ENCODE measurements at regions not wholly inside any gene's neighbourhood (a gene's known extent, or its start where the extent isn't known, plus 50 kb on each side); places are given as distances from the start of the nearest gene placed in this dataset.
"Not testable (repeated sequence)": the region's sequence is repeated elsewhere in the genome, so short reads cannot be mapped to it uniquely, and the experiment has no call there.

DNA sequence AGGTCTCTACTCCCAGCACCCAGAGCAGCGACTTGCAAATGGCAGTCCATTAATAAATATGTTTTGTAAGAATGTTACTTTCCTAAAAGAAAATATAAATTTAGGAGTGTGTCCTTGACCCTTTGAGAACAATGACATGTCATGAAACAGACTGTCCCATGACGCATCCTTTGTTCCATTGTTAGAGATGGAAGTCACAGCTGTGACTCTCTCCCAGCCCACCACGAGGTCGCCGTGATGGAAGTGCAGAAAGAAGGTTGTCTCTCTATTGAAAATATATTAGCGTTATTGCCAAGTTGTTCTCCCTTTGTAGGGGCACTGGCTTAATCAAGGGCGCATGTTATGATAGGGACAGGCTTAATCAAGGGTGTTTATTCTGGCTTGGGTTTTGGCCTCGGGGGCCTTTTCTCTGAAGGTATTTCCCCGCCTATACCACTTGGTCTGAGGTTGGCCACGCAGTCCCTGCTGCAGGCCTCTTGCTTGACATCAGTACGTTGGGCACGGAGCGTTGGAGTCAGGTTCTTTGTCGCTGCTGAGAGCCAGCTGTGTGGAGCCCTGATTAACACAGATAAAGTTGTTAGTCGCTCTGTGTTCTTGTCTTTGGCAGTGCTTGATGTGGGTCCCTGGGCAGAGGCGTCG lies 126.7 kb upstream of the ZNF536 start:
- no peak for DNase-seq
- no peaks in the 10 kb centered on the region for H3K36me3 ChIP-seq (ENCODE audit: control insufficient read depth, insufficient read depth, low read length)
- no peaks in the 10 kb centered on the region for H3K27me3 ChIP-seq (replicated peaks; ENCODE audit: control insufficient read depth, insufficient read depth, low read length, poor library complexity, severe bottlenecking)
- no peaks in the 10 kb centered on the region for H3K4me1 ChIP-seq (ENCODE audit: control insufficient read depth, insufficient read depth, low read length, poor library complexity, severe bottlenecking)
- no peaks in the 10 kb centered on the region for H3K9me3 ChIP-seq (ENCODE audit: control insufficient read depth, low read length)
- H3K4me3 ChIP-seq (ENCODE audit: insufficient read depth, low read depth, low read length, poor library complexity, severe bottlenecking), result no peak overlapping the region
- H3K27ac ChIP-seq (ENCODE audit: insufficient read depth, low read length, poor library complexity, severe bottlenecking), result no peak overlapping the region

DNA sequence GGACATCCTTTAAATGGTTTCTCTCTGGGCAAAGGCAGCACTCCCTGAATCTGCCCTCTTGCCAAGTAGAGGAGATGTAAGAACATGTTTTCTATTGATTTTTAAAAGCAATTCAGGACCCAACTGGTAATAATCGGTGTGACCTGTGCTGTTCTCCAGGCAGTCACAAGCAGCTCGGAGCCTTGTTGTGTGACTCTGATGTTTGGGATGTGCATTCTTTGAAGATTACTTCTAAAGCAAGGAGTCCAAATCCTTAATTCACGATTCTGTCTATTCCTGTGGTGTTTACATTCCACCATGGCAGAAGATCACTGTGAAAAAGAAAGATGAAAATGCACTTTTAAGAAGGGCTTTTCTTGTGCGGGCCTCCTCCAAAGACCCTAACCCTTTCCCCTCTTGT lies 122.3 kb upstream of the ZNF536 start:
- Histone ChIP-seq H3K36me3 (ENCODE audit: control insufficient read depth, insufficient read depth, low read length) (no peaks in the 10 kb centered on the region), H3K4me3 (ENCODE audit: insufficient read depth, low read depth, low read length, poor library complexity, severe bottlenecking) (no peak overlapping the region), H3K27me3 (replicated peaks; ENCODE audit: control insufficient read depth, insufficient read depth, low read length, poor library complexity, severe bottlenecking) (no peaks in the 10 kb centered on the region), H3K27ac (ENCODE audit: insufficient read depth, low read length, poor library complexity, severe bottlenecking) (no peak overlapping the region), H3K9me3 (ENCODE audit: control insufficient read depth, low read length) (no peaks in the 10 kb centered on the region), H3K4me1 (ENCODE audit: control insufficient read depth, insufficient read depth, low read length, poor library complexity, severe bottlenecking) (no peaks in the 10 kb centered on the region)
- DNase-seq, result no peak

DNA sequence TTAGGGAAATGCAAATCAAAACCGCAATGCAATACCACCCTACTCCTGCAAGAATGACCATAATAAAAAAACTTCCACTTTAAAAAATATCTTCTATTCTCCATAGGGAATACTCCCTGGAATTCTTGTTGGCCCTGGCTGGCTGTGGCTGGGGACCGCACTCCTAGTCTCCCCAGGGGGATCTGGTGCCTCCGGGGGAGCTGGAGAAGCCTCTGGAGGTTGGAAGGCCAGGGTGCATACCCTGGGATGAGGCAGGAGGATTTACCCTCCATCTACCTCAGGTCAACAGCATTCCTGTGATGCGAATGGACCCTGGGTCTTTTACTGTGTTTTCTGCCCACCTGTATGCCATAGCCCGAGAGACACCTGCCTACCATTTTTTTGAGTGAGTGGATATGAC lies 120.0 kb upstream of the ZNF536 start:
- Histone ChIP-seq H3K9me3 (ENCODE audit: control insufficient read depth, low read length) (no peaks in the 10 kb centered on the region), H3K27me3 (replicated peaks; ENCODE audit: control insufficient read depth, insufficient read depth, low read length, poor library complexity, severe bottlenecking) (no peaks in the 10 kb centered on the region), H3K4me3 (ENCODE audit: insufficient read depth, low read depth, low read length, poor library complexity, severe bottlenecking) (no peak overlapping the region), H3K27ac (ENCODE audit: insufficient read depth, low read length, poor library complexity, severe bottlenecking) (no peak overlapping the region), H3K36me3 (ENCODE audit: control insufficient read depth, insufficient read depth, low read length) (no peaks in the 10 kb centered on the region), H3K4me1 (ENCODE audit: control insufficient read depth, insufficient read depth, low read length, poor library complexity, severe bottlenecking) (no peaks in the 10 kb centered on the region)
- no peak for DNase-seq

DNA sequence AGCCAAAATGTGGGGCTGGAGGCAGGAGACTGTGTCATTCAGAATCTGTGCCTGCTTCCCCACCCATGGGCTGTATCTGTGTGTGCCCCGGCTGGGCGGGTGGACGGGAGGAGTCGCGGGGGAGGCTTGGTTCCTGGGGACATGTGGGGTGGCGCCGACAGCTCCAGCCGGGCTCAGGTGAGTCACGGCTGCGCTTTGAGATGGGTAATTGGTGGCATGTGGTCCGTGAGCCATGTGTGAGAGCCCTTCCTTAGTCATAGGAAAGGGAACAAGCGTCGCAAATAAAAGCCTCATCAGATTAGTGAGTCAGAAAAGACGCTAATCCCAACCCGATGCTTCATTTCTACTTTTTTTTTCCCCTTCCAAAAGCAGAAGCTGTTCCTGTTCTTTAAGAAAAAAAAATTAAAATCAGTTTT lies 118.6 kb upstream of the ZNF536 start:
- H3K9me3 ChIP-seq (ENCODE audit: control insufficient read depth, low read length), result no peaks in the 10 kb centered on the region
- no peak overlapping the region for H3K4me3 ChIP-seq (ENCODE audit: insufficient read depth, low read depth, low read length, poor library complexity, severe bottlenecking)
- no peaks in the 10 kb centered on the region for H3K4me1 ChIP-seq (ENCODE audit: control insufficient read depth, insufficient read depth, low read length, poor library complexity, severe bottlenecking)
- no peak overlapping the region for H3K27ac ChIP-seq (ENCODE audit: insufficient read depth, low read length, poor library complexity, severe bottlenecking)
- DNase-seq, result no peak
- no peaks in the 10 kb centered on the region for H3K27me3 ChIP-seq (replicated peaks; ENCODE audit: control insufficient read depth, insufficient read depth, low read length, poor library complexity, severe bottlenecking)
- H3K36me3 ChIP-seq (ENCODE audit: control insufficient read depth, insufficient read depth, low read length), result no peaks in the 10 kb centered on the region

DNA sequence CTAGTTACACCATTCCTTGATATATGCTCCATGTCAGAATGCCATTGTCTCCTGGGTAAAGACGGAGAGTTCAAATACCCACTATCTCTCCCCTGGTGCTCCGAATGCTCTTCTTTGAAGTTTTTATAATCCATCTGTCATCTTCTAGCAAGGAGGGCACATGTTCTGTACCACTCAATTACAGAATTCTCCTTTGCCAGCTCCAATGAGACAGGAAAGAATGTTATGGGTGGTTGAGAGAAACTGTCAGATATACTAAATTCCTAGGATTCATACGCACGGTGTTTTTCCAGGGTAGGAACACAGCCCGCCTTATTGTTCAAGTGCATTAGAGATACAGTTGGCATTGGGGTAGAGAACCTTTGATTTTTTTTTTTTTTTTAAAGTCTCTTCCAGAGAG lies 118.0 kb upstream of the ZNF536 start:
- Histone ChIP-seq H3K9me3 (ENCODE audit: control insufficient read depth, low read length) (no peaks in the 10 kb centered on the region), H3K27me3 (replicated peaks; ENCODE audit: control insufficient read depth, insufficient read depth, low read length, poor library complexity, severe bottlenecking) (no peaks in the 10 kb centered on the region), H3K36me3 (ENCODE audit: control insufficient read depth, insufficient read depth, low read length) (no peaks in the 10 kb centered on the region), H3K4me1 (ENCODE audit: control insufficient read depth, insufficient read depth, low read length, poor library complexity, severe bottlenecking) (no peaks in the 10 kb centered on the region), H3K27ac (ENCODE audit: insufficient read depth, low read length, poor library complexity, severe bottlenecking) (no peak overlapping the region), H3K4me3 (ENCODE audit: insufficient read depth, low read depth, low read length, poor library complexity, severe bottlenecking) (no peak overlapping the region)
- no peak for DNase-seq

DNA sequence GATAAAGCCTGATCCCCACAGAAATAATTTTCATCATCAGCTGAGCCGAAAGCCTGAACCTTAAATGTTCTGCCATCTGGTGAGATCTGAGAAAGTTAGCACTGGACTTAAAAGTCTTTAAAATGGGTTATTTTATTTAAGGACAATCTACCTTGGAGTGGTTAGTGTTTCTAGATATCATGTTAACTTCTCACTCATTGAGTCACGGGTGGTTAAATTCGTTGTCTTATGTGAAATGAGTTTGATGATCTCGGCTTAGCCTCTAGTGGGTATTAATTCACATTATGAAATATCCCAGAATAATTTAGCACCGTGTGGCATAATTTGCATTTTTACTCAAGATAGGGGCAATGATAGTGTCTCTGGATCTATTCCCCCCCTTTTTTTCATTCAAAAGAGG lies 117.4 kb upstream of the ZNF536 start:
- no peaks in the 10 kb centered on the region for H3K27me3 ChIP-seq (replicated peaks; ENCODE audit: control insufficient read depth, insufficient read depth, low read length, poor library complexity, severe bottlenecking)
- no peaks in the 10 kb centered on the region for H3K4me1 ChIP-seq (ENCODE audit: control insufficient read depth, insufficient read depth, low read length, poor library complexity, severe bottlenecking)

DNA sequence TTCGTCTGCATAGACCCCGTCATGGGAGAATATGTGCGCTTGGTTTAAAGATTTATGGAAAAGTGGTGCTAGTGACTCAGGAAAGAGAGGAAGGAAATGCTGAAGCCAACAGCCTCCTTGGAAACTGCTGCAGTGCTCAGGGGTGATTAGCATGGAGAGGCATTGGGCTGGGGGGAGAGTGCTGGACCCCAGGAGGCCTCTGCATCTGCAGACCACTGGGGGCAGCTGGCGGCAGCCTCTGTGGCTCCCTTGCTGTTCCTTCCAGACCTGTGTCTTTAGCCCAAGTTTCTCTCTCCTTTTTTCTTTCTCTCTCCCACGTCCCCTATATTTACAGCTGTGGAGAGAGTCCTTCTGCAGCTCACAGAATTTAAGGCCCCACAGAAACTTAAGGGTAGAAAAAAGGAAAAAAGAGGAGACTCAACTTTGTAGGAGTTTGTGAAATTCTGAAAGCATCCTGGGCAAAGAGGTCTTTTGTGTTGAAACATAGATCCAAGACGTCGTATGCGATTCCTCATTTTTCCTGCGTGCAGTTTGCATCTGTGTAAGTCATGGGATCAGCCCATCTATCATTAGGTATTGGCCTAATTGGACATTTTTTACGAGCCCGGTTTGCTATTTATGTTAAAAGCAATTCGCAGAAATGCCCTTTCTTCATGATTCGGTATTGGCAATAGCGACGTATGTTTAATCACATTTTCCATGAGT lies 116.2 kb upstream of the ZNF536 start:
- Histone ChIP-seq H3K4me3 (ENCODE audit: insufficient read depth, low read depth, low read length, poor library complexity, severe bottlenecking) (no peak overlapping the region), H3K36me3 (ENCODE audit: control insufficient read depth, insufficient read depth, low read length) (no peaks in the 10 kb centered on the region), H3K9me3 (ENCODE audit: control insufficient read depth, low read length) (no peaks in the 10 kb centered on the region), H3K4me1 (ENCODE audit: control insufficient read depth, insufficient read depth, low read length, poor library complexity, severe bottlenecking) (no peaks in the 10 kb centered on the region), H3K27me3 (replicated peaks; ENCODE audit: control insufficient read depth, insufficient read depth, low read length, poor library complexity, severe bottlenecking) (no peaks in the 10 kb centered on the region), H3K27ac (ENCODE audit: insufficient read depth, low read length, poor library complexity, severe bottlenecking) (no peak overlapping the region)
- no peak for DNase-seq

More for the DNA sequence above, 117.4 kb upstream of the ZNF536 start:
- H3K27ac ChIP-seq (ENCODE audit: insufficient read depth, low read length, poor library complexity, severe bottlenecking), result no peak overlapping the region
- DNase-seq, result no peak
- H3K4me3 ChIP-seq (ENCODE audit: insufficient read depth, low read depth, low read length, poor library complexity, severe bottlenecking), result no peak overlapping the region
- H3K36me3 ChIP-seq (ENCODE audit: control insufficient read depth, insufficient read depth, low read length), result no peaks in the 10 kb centered on the region
- no peaks in the 10 kb centered on the region for H3K9me3 ChIP-seq (ENCODE audit: control insufficient read depth, low read length)

DNA sequence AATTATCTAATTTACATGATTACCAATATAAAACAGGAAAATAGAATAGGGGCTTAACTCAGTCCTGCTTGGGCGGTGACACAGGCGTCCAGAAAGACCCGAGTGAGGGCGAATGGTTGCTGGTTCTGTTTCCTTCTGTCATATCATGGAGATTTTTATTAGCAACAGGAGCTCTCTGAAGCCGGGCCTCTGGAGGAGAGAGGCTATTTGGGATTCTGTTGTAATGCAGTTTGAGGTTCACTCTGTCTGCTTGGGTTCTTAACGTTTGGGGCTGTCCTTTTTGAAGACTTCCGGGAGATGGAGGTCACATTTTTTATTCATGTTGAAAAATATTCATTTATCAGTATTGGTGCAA lies 115.7 kb upstream of the ZNF536 start:
- DNase-seq, result no peak
- Histone ChIP-seq H3K4me3 (ENCODE audit: insufficient read depth, low read depth, low read length, poor library complexity, severe bottlenecking) (no peak overlapping the region), H3K27me3 (replicated peaks; ENCODE audit: control insufficient read depth, insufficient read depth, low read length, poor library complexity, severe bottlenecking) (no peaks in the 10 kb centered on the region), H3K27ac (ENCODE audit: insufficient read depth, low read length, poor library complexity, severe bottlenecking) (no peak overlapping the region), H3K9me3 (ENCODE audit: control insufficient read depth, low read length) (no peaks in the 10 kb centered on the region), H3K36me3 (ENCODE audit: control insufficient read depth, insufficient read depth, low read length) (no peaks in the 10 kb centered on the region), H3K4me1 (ENCODE audit: control insufficient read depth, insufficient read depth, low read length, poor library complexity, severe bottlenecking) (no peaks in the 10 kb centered on the region)

DNA sequence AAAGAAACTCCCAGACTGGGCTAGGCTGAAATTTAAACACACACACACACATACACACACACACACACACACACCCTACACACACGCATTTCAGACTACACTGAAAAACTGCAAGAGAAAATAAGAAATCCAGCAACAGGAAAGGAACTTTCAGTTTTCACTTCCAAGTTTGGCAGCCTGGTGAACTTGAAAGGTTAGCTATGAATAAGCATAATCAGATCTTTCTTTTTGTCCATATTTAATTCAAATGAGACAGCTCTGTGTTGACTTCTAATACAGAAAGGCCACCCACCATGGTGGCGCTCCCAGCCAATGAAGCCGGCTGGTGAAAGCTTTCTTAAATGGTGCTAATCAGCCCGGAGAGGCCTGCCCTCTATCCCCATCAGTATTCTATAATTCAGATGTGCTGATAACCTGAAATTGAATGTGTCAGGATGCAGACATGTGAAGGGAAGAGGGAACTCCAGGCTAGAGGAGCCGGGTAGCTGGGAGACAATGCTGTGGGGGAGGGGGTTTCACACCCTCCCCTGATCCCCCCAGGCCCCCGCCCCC lies 108.3 kb upstream of the ZNF536 start:
- H3K4me3 ChIP-seq (ENCODE audit: insufficient read depth, low read depth, low read length, poor library complexity, severe bottlenecking), result no peak overlapping the region
- H3K27me3 ChIP-seq (replicated peaks; ENCODE audit: control insufficient read depth, insufficient read depth, low read length, poor library complexity, severe bottlenecking), result no peaks in the 10 kb centered on the region
- H3K36me3 ChIP-seq (ENCODE audit: control insufficient read depth, insufficient read depth, low read length), result no peaks in the 10 kb centered on the region
- no peak for DNase-seq
- no peaks in the 10 kb centered on the region for H3K4me1 ChIP-seq (ENCODE audit: control insufficient read depth, insufficient read depth, low read length, poor library complexity, severe bottlenecking)
- no peak overlapping the region for H3K27ac ChIP-seq (ENCODE audit: insufficient read depth, low read length, poor library complexity, severe bottlenecking)
- H3K9me3 ChIP-seq (ENCODE audit: control insufficient read depth, low read length), result no peaks in the 10 kb centered on the region

DNA sequence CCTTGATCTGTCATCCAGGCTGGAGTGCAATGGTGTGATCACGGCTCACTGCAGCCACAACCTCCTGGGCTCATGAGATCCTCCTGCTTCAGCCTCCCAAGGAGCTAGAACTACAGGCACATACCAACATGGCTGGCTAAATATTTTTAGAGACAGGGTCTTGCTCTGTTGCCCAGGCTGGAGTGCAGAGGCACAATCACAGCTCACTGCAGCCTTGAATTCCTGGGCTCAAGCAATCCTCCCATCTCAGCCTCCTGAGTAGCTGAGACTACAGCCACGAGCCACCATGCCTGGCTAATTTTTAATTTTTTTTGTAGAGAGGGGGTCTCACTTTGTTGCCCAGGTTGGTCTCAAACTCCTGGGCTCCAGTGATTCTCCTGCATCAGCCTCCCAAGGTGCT lies 106.3 kb upstream of the ZNF536 start:
- H3K36me3 ChIP-seq (ENCODE audit: control insufficient read depth, insufficient read depth, low read length); H3K4me3 ChIP-seq (ENCODE audit: insufficient read depth, low read depth, low read length, poor library complexity, severe bottlenecking); H3K9me3 ChIP-seq (ENCODE audit: control insufficient read depth, low read length); H3K27ac ChIP-seq (ENCODE audit: insufficient read depth, low read length, poor library complexity, severe bottlenecking); H3K27me3 ChIP-seq (replicated peaks; ENCODE audit: control insufficient read depth, insufficient read depth, low read length, poor library complexity, severe bottlenecking); H3K4me1 ChIP-seq (ENCODE audit: control insufficient read depth, insufficient read depth, low read length, poor library complexity, severe bottlenecking); DNase-seq: not testable (repeated sequence)
